HCT116 (cell line): ENCODE measurements at regions not wholly inside any gene's neighbourhood (a gene's known extent, or its start where the extent isn't known, plus 50 kb on each side); places are given as distances from the start of the nearest gene placed in this dataset.

Experiments
- ATAC-seq: fragments of 200-7000 bp; cut with Tn5 transposase; 2 replicates; pipeline ENCODE4 v1.9.1; 2020; ENCODE audit warnings: mild to moderate bottlenecking, moderate library complexity
- BruUV-seq: library from RNA; stranded (reverse); fragments of 400-500 nt; replicated peaks from 2 replicates; lab custom pipeline; 2021; lab: Mats Ljungman, UMichigan
- CTCF ChIA-PET: fragments of 300-600 bp; sonication (Branson Sonifier 250); formaldehyde crosslinking; loops from one replicate; lab custom pipeline; 2021; ENCODE audit warnings: antibody characterized with exemption; lab: Charles Lee
- POLR2A ChIA-PET: fragments of 300-600, 350-600 bp; sonication (Branson Sonifier 250); formaldehyde crosslinking; loops from one replicate; lab custom pipeline; 2021; ENCODE audit warnings: antibody characterized with exemption; lab: Charles Lee
- RAD21 ChIA-PET, 2 experiments: fragments of 300-600 bp; sonication (Branson Sonifier 250); formaldehyde crosslinking; loops; one replicate each; lab custom pipeline; 2023; ENCODE audit warnings: low total read pairs in 2 of 2; ENCODE audit not compliant: uncharacterized antibody in 2 of 2, unreplicated experiment in 2 of 2, low non-redundant PET in 1 of 2; lab: Charles Lee
- DNase-seq: peaks from one replicate; pipeline ENCODE4 v3.0.0-alpha.2; 2010; ENCODE audit warnings: low read depth, low spot score
- H2AFZ ChIP-seq: fragments of 200-600 bp; shearing (Covaris generic), sonication (generic); 2 replicates; pipeline ENCODE4 v1.6.1; 2017; ENCODE audit warnings: low read depth, mixed run types, mixed read lengths, antibody characterized with exemption, low read length; ENCODE audit not compliant: poor library complexity, severe bottlenecking
- H3K27ac ChIP-seq: 2 replicates; pipeline ENCODE4 v1.5.1; 2012; ENCODE audit warnings: low read depth, low read length
- H3K27me3 ChIP-seq: fragments of 200-600 bp; sonication (generic); 2 replicates; pipeline ENCODE4 v1.6.1; 2016; ENCODE audit warnings: mixed run types, low read length, mixed read lengths; ENCODE audit not compliant: insufficient read depth
- H3K36me3 ChIP-seq, 2 experiments: fragments of 200-500 bp in 1 of 2; fragments of 200-600 bp in 1 of 2; sonication (Bioruptor generic) in 1 of 2; sonication (generic) in 1 of 2; 2 replicates each; pipeline versions ENCODE4 v1.5.1 to v1.6.1; 2014 to 2016; ENCODE audit warnings: low read length in 2 of 2, inconsistent platforms in 1 of 2, mixed read lengths in 1 of 2, mixed run types in 1 of 2; ENCODE audit not compliant: insufficient read depth in 2 of 2, control insufficient read depth in 1 of 2
- H3K4me1 ChIP-seq, 2 experiments: fragments of 200-600 bp in 1 of 2; sonication (generic) in 1 of 2; 2 replicates each; pipeline versions ENCODE4 v1.5.1 to v1.6.1; 2012 to 2017; ENCODE audit warnings: low read length in 2 of 2, inconsistent platforms in 1 of 2, mild to moderate bottlenecking in 1 of 2, mixed read lengths in 1 of 2, mixed run types in 1 of 2, moderate library complexity in 1 of 2; ENCODE audit not compliant: insufficient read depth in 2 of 2, control insufficient read depth in 1 of 2
- H3K4me2 ChIP-seq: fragments of 200-600 bp; sonication (generic); 2 replicates; pipeline ENCODE4 v1.6.1; 2017; ENCODE audit warnings: mixed run types, low read length, mixed read lengths
- H3K4me3 ChIP-seq, 2 experiments: fragments of 200-600 bp in 1 of 2; sonication (generic) in 1 of 2; replicated peaks in 1 of 2; 2 replicates each; pipeline ENCODE4 v1.5.1; 2011 to 2016; ENCODE audit warnings: low read length in 2 of 2, control low read depth in 1 of 2, low read depth in 1 of 2, mild to moderate bottlenecking in 1 of 2, mixed read lengths in 1 of 2, mixed run types in 1 of 2
- H3K79me2 ChIP-seq: fragments of 200-600 bp; sonication (generic); 2 replicates; pipeline ENCODE4 v1.6.1; 2017; ENCODE audit warnings: mild to moderate bottlenecking, mixed run types, low read length, moderate library complexity, mixed read lengths; ENCODE audit not compliant: insufficient read depth
- H3K9ac ChIP-seq: fragments of 200-600 bp; sonication (generic); 2 replicates; pipeline ENCODE4 v1.6.1; 2016; ENCODE audit warnings: low read length, mixed read lengths
- H3K9me2 ChIP-seq: fragments of 200-600 bp; sonication (generic), shearing (Covaris generic); 2 replicates; pipeline ENCODE4 v1.6.1; 2017; ENCODE audit warnings: mixed run types, mild to moderate bottlenecking, moderate library complexity; ENCODE audit not compliant: insufficient read depth
- H3K9me3 ChIP-seq, 2 experiments: fragments of 200-500 bp in 1 of 2; fragments of 200-600 bp in 1 of 2; sonication (Bioruptor generic) in 1 of 2; sonication (generic) in 1 of 2; 2 replicates each; pipeline ENCODE4 v1.6.1; 2014 to 2017; ENCODE audit warnings: low read length in 2 of 2, mixed read lengths in 2 of 2, inconsistent platforms in 1 of 2, low read depth in 1 of 2, mild to moderate bottlenecking in 1 of 2, mixed run types in 1 of 2, moderate library complexity in 1 of 2; ENCODE audit not compliant: control insufficient read depth in 1 of 2, insufficient read depth in 1 of 2
- H4K20me1 ChIP-seq: fragments of 200-600 bp; sonication (generic), shearing (Covaris generic); 2 replicates; pipeline ENCODE4 v1.6.1; 2017; ENCODE audit warnings: mixed run types, mild to moderate bottlenecking, moderate library complexity; ENCODE audit not compliant: insufficient read depth
- CEBPB ChIP-seq: IDR thresholded peaks from 2 replicates; pipeline ENCODE4 v1.6.1; 2012; ENCODE audit warnings: low read depth
- EZH2 ChIP-seq: fragments of 200-600 bp; sonication (generic); IDR thresholded peaks from 2 replicates; pipeline ENCODE4 v1.6.1; 2017; ENCODE audit warnings: antibody characterized with exemption, mixed run types
- EZH2phosphoT487 ChIP-seq: fragments of 200-600 bp; IDR thresholded peaks from 2 replicates; pipeline ENCODE4 v1.6.1; 2018; ENCODE audit warnings: antibody characterized with exemption, borderline replicate concordance
- JUND ChIP-seq: IDR thresholded peaks from 2 replicates; pipeline ENCODE4 v1.6.1; 2012
- POLR2AphosphoS5 ChIP-seq: IDR thresholded peaks from 2 replicates; pipeline ENCODE4 v1.6.1; 2011; ENCODE audit warnings: mild to moderate bottlenecking, low read depth, low read length, moderate library complexity
- RAD21 ChIP-seq: IDR thresholded peaks from 2 replicates; pipeline ENCODE4 v1.6.1; 2012; ENCODE audit warnings: low read depth, mild to moderate bottlenecking
- SRF ChIP-seq: IDR thresholded peaks from 2 replicates; pipeline ENCODE4 v1.6.1; 2012; ENCODE audit warnings: low read depth
- YY1 ChIP-seq: IDR thresholded peaks from 2 replicates; pipeline ENCODE4 v1.6.1; 2011; ENCODE audit warnings: low read length, low read depth, moderate library complexity, mild to moderate bottlenecking; ENCODE audit not compliant: insufficient replicate concordance; ENCODE audit errors: extremely low read depth
- ZBTB33 ChIP-seq: IDR thresholded peaks from 2 replicates; pipeline ENCODE4 v1.6.1; 2011; ENCODE audit warnings: mild to moderate bottlenecking, low read length, moderate library complexity; ENCODE audit not compliant: insufficient replicate concordance; ENCODE audit errors: extremely low read depth
- ZFX ChIP-seq: fragments of 450-650 bp; IDR thresholded peaks from 2 replicates; pipeline ENCODE4 v1.6.1; 2017
- ZNF274 ChIP-seq: fragments of 200-500 bp; sonication (Bioruptor generic); IDR thresholded peaks from 2 replicates; pipeline ENCODE4 v1.6.1; 2014; ENCODE audit warnings: mild to moderate bottlenecking, low read depth, low read length, inconsistent platforms
- intact Hi-C: fragments of 100-400 bp; cut with micrococcal nuclease; formaldehyde crosslinking; loops from 2 replicates; pipeline ENCODE4 v1.10.0; 2022
- TF ChIP-seq, protein P1 (sequence below): IDR thresholded peaks from 2 replicates; pipeline ENCODE4 v1.6.1; 2012; ENCODE audit warnings: low read depth
- TF ChIP-seq, protein P2 (sequence below), 3 experiments: fragments of 200-600 bp in 1 of 3; sonication (generic) in 1 of 3; IDR thresholded peaks in 2 of 3; conservative IDR thresholded peaks in 1 of 3; 2 replicates each; pipeline ENCODE4 v1.5.1; 2012 to 2017; ENCODE audit warnings: low read depth in 2 of 3, low read length in 2 of 3, antibody characterized with exemption in 1 of 3, borderline replicate concordance in 1 of 3, control low read depth in 1 of 3, mild to moderate bottlenecking in 1 of 3, mixed read lengths in 1 of 3, mixed run types in 1 of 3, moderate library complexity in 1 of 3; ENCODE audit not compliant: insufficient read depth in 1 of 3

- intact Hi-C loops: no loop called here
- no peak overlapping the region for H3K9ac ChIP-seq
- ChIA-PET CTCF (no interaction called here), RAD21 (no interaction called here), POLR2A (no interaction called here)
- DNase-seq (no peak), ATAC-seq (no peak)
- no peaks in the 10 kb centered on the region for H4K20me1 ChIP-seq
- no peak overlapping the region for H3K4me3 ChIP-seq
- no peak overlapping the region for H3K4me2 ChIP-seq
- no peaks in the 10 kb centered on the region for H3K4me1 ChIP-seq
- no TSS peak for BruUV-seq
- no peaks in the 10 kb centered on the region for H3K79me2 ChIP-seq
- no peak for TF ChIP-seq YY1
- TF ChIP-seq SRF: no peak
- no peak for TF ChIP-seq CEBPB
- TF ChIP-seq RAD21: no peak
- no peak for TF ChIP-seq ZBTB33
- TF ChIP-seq EZH2phosphoT487: no peak
- no peak for TF ChIP-seq ZNF274
- TF ChIP-seq ZFX: no peak
- no peak for TF ChIP-seq POLR2AphosphoS5
- no peak for TF ChIP-seq JUND
- TF ChIP-seq, protein P1, sequence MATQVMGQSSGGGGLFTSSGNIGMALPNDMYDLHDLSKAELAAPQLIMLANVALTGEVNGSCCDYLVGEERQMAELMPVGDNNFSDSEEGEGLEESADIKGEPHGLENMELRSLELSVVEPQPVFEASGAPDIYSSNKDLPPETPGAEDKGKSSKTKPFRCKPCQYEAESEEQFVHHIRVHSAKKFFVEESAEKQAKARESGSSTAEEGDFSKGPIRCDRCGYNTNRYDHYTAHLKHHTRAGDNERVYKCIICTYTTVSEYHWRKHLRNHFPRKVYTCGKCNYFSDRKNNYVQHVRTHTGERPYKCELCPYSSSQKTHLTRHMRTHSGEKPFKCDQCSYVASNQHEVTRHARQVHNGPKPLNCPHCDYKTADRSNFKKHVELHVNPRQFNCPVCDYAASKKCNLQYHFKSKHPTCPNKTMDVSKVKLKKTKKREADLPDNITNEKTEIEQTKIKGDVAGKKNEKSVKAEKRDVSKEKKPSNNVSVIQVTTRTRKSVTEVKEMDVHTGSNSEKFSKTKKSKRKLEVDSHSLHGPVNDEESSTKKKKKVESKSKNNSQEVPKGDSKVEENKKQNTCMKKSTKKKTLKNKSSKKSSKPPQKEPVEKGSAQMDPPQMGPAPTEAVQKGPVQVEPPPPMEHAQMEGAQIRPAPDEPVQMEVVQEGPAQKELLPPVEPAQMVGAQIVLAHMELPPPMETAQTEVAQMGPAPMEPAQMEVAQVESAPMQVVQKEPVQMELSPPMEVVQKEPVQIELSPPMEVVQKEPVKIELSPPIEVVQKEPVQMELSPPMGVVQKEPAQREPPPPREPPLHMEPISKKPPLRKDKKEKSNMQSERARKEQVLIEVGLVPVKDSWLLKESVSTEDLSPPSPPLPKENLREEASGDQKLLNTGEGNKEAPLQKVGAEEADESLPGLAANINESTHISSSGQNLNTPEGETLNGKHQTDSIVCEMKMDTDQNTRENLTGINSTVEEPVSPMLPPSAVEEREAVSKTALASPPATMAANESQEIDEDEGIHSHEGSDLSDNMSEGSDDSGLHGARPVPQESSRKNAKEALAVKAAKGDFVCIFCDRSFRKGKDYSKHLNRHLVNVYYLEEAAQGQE: no peak
- TF ChIP-seq, protein P2, sequence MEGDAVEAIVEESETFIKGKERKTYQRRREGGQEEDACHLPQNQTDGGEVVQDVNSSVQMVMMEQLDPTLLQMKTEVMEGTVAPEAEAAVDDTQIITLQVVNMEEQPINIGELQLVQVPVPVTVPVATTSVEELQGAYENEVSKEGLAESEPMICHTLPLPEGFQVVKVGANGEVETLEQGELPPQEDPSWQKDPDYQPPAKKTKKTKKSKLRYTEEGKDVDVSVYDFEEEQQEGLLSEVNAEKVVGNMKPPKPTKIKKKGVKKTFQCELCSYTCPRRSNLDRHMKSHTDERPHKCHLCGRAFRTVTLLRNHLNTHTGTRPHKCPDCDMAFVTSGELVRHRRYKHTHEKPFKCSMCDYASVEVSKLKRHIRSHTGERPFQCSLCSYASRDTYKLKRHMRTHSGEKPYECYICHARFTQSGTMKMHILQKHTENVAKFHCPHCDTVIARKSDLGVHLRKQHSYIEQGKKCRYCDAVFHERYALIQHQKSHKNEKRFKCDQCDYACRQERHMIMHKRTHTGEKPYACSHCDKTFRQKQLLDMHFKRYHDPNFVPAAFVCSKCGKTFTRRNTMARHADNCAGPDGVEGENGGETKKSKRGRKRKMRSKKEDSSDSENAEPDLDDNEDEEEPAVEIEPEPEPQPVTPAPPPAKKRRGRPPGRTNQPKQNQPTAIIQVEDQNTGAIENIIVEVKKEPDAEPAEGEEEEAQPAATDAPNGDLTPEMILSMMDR (IDR thresholded peaks at IDR 0.05 in 2 of 3, conservative IDR thresholded peaks at IDR 0.05 in 1 of 3; ENCODE audit: borderline replicate concordance in 1 of 3, insufficient read depth in 1 of 3, low read depth in 2 of 3, low read length in 2 of 3): no peak
- TF ChIP-seq EZH2: no peak
- H3K9me2 ChIP-seq: no peaks in the 10 kb centered on the region
- no peaks in the 10 kb centered on the region for H3K27me3 ChIP-seq
- H3K27ac ChIP-seq: no peak overlapping the region
- H2AFZ ChIP-seq: no peak overlapping the region
- H3K36me3 ChIP-seq: no peaks in the 10 kb centered on the region
- H3K9me3 ChIP-seq: peaks cover 0 to 20% of the 10 kb centered on the region in 2 experiments; a peak in 2 of 4 replicates
Measured at GRCh38 chr21:17238468-17238867, 274.4 kb upstream of the CXADR start.
